Renal cortex interstitium (tissue), 11 donors: ENCODE measurements at regions not wholly inside any gene's neighbourhood (a gene's known extent, or its start where the extent isn't known, plus 50 kb on each side); places are given as distances from the start of the nearest gene placed in this dataset.
A peak's percentile ranks its signal among the peaks of the same experiment; 100 is the strongest.
"Not testable (repeated sequence)": the region's sequence is repeated elsewhere in the genome, so short reads cannot be mapped to it uniquely, and the experiment has no call there.

Source experiments
- DNase-seq, 11 donors: peaks; one replicate each; pipeline ENCODE4 v3.0.0-alpha.2; 2013; ENCODE audit warnings: low read depth in 9 of 11, low spot score in 4 of 11; ENCODE audit errors: extremely low read depth in 1 of 11

DNA sequence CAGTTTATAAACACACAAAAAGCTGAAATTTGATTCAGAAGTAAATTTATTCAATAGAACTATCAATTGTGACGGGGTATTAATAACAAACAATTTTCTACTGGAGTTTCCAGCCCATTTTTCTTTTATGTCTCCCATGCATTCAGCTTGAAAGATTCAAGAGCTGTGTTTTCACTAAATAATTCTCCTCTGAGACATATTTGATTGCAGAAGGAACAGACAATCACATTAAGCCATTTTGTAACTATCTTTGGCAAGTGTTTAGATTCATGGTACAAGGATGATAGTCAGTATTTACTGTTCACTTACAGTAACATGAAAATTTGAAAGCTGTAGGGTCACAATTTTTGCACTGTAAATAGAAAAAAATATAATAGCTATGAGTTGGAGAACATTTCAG is 198.4 kb upstream of the TACR3 start:
- no peak for DNase-seq

DNA sequence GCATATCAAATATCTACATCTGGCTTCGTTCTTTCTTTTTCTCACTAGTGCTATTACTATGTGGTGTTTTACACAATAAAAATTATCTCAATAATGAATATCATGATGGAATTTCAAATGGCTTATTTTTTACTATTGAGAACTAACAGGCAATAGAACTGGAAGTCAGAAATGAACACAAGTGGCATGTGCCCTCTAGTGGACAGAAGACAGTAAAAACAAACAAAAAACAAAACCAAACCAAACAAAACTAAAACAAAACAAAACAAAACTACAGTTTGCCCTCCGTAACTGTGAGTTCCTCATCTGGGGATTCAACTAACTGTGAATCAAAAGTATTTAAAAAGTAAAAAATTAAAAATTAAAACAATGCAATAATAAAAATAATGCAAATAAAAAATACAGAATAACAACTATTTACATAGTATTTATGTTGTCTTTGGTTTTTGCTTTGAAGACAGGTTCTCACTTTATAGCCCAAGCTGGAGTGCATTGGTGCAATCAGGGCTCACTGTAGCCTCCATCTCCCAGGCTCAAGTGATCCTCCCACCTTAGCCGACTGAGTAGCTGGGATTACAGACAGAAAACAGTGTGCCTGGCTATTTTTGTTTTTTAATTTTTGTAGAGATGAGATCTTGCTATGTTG is 195.6 kb upstream of the TACR3 start:
- peak in 7 of 11 donors; percentile 2 to 8 (median 4) for DNase-seq

DNA sequence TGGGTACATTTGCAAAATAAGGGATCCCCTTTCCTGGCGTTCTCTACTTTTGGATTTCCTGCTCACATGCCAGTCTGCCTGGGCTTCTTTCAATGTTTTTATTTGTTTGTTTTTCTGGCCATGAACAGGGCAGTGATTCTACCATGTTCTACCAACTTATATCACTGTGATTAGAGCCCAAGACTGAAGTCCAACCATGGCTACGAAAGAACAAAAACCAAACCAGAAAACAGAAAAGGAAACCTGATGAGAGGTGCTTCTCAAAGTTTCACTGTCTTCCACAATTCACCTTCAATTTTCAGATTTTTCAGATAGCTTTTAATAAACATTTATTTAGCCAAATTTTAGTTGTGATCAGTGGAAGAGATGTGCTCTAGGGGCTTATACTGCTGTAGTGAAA is 187.6 kb upstream of the TACR3 start:
- no peak for DNase-seq

- no peak for DNase-seq
These were observed 184.3 kb upstream of the TACR3 start for GRCh38 chr4:103904123-103904522.

- DNase-seq: no peak
These were observed 182.9 kb upstream of the TACR3 start for GRCh38 chr4:103902730-103903129.

GRCh38 chr4:103895876-103896465 is 176.2 kb upstream of the TACR3 start:
- DNase-seq: no peak

- no peak for DNase-seq
These were observed 172.8 kb upstream of the TACR3 start for GRCh38 chr4:103892586-103892985.

GRCh38 chr4:103887191-103887590 is 167.4 kb upstream of the TACR3 start:
- DNase-seq: no peak

GRCh38 chr4:103885152-103885551 is 165.4 kb upstream of the TACR3 start:
- no peak for DNase-seq

DNA sequence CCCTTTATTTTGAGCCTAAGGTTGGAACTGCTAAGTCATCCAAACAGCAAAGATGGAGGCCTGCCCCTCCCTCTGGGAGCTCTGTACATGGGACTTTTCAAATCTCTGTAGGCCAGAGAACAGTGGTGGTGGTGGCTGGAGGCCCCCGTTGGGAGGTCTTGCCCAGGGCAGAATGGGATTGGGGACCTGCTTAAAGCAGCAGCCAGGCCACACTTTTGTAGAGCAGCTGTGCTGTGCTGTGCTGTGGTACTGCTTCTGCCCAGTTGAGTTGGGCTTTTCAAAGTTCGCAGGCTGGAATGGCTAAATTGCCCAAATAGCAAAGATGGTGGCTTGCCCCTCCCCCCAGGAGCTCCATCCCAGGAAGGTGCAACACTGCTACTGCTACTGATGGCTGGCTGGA is 147.5 kb upstream of the TACR3 start:
- DNase-seq: no peak

- no peak for DNase-seq
These were observed 133.8 kb upstream of the TACR3 start for GRCh38 chr4:103853627-103854026.

- no peak for DNase-seq
These were observed 133.4 kb upstream of the TACR3 start for GRCh38 chr4:103853146-103853545.

DNA sequence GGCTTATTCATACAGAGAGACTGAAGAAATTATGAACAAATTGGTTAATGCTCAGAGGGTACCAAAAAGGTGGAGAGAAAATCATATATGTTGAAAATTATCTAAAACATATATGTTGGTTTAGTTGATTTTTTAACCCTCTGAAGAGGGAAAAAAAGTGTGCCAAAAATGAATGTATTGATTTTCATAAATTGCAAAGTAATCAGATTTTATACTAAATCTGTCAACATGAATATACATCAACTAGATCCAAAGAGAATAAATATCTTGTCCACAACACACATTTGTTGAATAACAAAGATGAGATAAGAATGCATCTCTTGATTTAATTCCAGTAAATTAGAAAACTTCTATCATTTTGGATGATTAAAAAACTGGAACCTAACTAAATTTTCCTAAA is 125.3 kb upstream of the TACR3 start:
- DNase-seq: no peak

- DNase-seq: no peak
These were observed 123.0 kb upstream of the TACR3 start for GRCh38 chr4:103842637-103843239.

- no peak for DNase-seq
These were observed 122.3 kb upstream of the TACR3 start for GRCh38 chr4:103842076-103842475.

GRCh38 chr4:103810308-103810707 is 90.5 kb upstream of the TACR3 start:
- DNase-seq: not testable (repeated sequence)

DNA sequence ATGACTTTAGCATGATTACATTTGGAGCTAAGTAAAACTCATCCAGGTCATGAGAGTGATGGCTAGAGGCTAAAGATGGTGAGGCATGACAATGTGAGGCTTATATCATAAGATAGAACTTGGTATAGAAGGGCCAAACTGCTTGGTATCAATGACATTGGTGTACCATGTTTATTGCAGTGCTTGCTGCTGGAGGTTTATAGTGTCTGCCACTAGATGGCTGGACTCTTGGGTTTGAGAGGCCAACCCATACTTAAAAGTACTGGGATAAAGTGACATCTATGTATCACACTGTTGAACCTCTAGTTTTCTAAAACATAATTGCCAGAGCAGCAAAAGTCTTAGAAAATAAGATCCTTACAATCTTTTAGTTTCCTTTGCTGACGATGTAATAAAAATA is 83.0 kb upstream of the TACR3 start:
- DNase-seq: no peak

- DNase-seq: no peak
These were observed 67.3 kb upstream of the TACR3 start for GRCh38 chr4:103787057-103787456.

DNA sequence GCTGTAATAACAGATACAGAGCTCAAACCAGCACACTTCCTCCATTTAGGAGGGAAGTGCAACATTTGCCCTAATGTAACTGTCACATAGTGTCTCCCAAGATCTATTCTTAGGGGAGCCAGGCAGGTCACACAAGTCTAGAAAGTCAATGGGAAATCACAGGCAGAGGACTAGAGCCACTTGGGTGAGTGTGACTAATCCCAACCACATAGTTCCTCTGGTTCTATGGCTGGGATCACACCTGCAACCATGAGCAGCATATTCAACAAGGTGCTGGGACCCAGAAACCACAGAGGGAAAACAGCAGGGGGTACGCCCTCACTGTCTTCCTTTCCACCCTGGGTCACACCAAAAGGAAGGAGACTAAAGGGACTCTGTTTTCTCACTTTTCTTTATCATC is 66.8 kb upstream of the TACR3 start:
- no peak for DNase-seq

GRCh38 chr4:103786014-103786413 is 66.2 kb upstream of the TACR3 start:
- peak in 2 of 11 donors; percentile 1 to 2 for DNase-seq

- no peak for DNase-seq
These were observed 58.4 kb upstream of the TACR3 start for GRCh38 chr4:103778221-103778620.
